PFSK-1 (cell line): ENCODE measurements at regions not wholly inside any gene's neighbourhood (a gene's known extent, or its start where the extent isn't known, plus 50 kb on each side); places are given as distances from the start of the nearest gene placed in this dataset.

Source experiments
- POLR2AphosphoS5 ChIP-seq: IDR thresholded peaks from 2 replicates; pipeline ENCODE4 v1.6.1; 2012; ENCODE audit warnings: low read depth, mild to moderate bottlenecking, control low read depth, low read length, moderate library complexity
- REST ChIP-seq, 2 experiments: IDR thresholded peaks; 2 replicates each; pipeline versions ENCODE4 v1.6.1 to v1.8.0; 2011 to 2012; ENCODE audit warnings: low read depth in 2 of 2, low read length in 2 of 2, control low read depth in 1 of 2, inconsistent platforms in 1 of 2, mild to moderate bottlenecking in 1 of 2, moderate library complexity in 1 of 2; ENCODE audit not compliant: insufficient read depth in 1 of 2
- SIN3A ChIP-seq: IDR thresholded peaks from 2 replicates; pipeline ENCODE4 v1.6.1; 2012; ENCODE audit warnings: mild to moderate bottlenecking, low read length, moderate library complexity, borderline replicate concordance; ENCODE audit not compliant: insufficient read depth
- TAF1 ChIP-seq: IDR thresholded peaks from 2 replicates; pipeline ENCODE4 v1.6.1; 2012; ENCODE audit warnings: low read length, control low read depth, borderline replicate concordance; ENCODE audit not compliant: insufficient read depth

GRCh38 chr4:110914791-110915190, 291.9 kb upstream of the PITX2 start:
- TF ChIP-seq POLR2AphosphoS5 (no peak), REST (IDR thresholded peaks at IDR 0.05; ENCODE audit: insufficient read depth in 1 of 2, low read depth in 2 of 2, low read length in 2 of 2) (no peak), TAF1 (no peak), SIN3A (no peak)
